GM21528 (cell line): ENCODE measurements at regions not wholly inside any gene's neighbourhood (a gene's known extent, or its start where the extent isn't known, plus 50 kb on each side); places are given as distances from the start of the nearest gene placed in this dataset.

Experiments
- ATAC-seq: cut with Tn5 transposase; IDR thresholded peaks from one replicate; pipeline ENCODE4 v1.9.1; 2021; ENCODE audit warnings: mild to moderate bottlenecking, moderate library complexity; ENCODE audit not compliant: unreplicated experiment, low FRiP score

DNA sequence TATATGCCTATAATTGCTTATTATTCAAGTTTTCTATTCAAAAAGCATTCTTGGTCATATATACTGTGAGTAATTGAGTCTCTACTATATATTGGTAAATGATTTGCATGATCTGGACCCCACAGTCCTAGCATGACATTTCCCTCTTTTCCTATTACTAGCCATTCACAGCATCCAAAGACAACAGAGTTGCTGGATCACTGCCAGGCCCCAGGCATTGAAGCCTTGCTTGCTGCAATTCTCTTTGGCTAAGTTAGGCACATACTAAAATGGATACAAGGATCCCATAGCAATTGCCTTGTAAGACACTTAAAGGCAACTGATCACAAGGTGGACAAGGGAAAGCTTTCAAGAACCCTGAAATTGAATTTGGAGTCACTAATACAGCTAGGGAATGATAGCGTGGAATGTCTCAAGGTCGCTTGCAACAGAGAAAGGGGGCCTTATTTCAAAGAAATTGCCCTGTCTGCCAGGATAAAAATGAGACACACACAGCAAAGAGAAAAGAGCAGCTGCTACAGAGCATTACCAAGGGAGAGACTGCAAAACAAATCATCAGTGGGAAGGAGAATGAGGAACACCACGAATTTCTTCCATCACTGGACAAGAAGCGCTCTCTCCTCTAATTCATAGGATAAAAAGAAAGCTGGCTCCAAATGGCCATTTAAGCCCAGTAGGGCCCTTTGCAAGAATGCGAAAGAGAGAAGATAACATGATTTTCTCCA lies 77.1 kb upstream of the EPHA4 start:
- ATAC-seq = no peak

DNA sequence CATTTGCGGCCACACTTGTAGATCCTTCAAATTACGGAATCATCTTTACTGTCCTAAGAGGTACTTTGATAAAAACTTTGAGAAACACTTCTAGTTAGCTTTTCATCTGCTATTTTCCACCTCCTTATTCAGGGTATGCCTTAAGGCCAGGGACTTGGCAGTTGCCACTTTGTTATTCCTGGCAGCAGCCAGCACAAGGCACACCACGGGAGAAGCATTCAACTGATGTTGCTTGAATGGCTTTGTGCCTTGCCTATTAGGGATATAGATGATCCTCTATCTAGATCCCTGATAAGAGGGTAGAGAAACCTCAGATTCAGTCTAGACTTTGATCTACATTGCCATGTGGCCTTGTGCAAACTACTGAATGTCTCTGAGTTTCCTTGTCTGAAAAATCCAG lies 70.3 kb upstream of the EPHA4 start:
- ATAC-seq = no peak

DNA sequence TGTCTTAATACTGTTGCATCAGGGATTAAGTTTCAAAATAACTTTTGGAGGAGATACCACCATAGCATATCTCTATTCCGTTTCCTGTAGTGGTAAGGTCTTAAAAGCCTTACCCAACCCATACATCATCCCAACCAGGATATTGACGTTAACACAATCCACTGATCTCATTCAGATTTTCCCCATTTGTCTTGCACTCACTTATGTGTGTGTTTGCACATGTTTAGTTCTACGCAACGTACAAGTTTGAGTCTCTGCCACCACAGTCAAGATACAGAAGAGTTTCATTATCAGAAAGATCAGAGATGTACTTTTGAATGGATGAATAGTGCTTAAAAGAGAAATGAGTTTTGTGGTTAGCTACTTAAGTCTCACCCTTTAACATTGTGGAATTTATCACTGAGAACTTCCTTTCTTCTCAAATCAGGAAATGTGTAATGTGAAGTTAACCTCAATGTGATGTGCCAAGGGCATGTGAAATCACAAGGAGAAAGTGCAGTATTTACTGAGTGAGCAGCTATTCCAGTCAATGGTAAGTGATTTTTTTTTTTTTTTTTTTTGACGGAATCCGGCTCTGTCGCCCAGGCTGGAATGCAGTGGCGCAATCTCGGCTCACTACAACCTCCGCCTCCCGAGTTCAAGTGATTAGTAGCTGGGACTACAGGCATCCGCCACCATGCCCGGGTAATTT lies 69.2 kb upstream of the EPHA4 start:
- no peak for ATAC-seq

DNA sequence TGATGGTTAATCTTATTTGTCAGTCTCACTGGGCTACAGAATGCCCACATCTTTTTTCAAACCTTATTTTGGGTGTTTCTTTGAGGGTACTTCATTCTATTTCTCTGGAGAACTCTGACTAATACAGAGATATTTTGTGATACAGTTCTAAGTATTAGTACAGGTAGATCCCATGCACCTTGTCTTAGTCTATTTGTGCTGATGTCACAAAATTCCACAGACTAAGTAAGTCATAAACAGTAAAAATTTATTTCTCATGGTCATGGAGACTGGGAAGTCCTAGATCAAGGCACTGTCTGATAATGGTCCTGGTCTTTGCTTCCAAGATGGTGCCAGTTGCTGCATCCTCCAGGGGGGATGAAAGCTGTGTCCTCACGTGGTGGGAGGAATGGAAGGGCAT lies 68.6 kb upstream of the EPHA4 start:
- ATAC-seq = no peak

DNA sequence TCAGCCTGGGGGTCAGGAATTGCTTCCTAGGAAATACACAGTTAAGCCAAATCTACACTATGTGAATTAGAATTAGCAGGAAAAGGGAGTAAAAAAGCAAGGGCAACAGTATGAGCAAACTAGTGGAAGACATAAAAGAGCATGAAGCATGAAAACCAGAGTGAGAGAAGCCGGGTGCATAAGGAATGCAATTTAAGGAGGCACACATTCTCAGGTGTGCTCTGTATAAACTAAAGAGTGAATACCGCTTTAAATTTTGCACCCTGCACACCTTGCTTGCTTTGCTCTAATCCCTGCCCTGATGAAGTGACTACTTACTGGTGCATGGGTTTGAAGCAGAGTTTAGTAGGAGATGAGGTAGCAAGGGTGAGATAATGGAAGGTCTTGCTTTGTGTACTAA lies 65.7 kb upstream of the EPHA4 start:
- no peak for ATAC-seq

DNA sequence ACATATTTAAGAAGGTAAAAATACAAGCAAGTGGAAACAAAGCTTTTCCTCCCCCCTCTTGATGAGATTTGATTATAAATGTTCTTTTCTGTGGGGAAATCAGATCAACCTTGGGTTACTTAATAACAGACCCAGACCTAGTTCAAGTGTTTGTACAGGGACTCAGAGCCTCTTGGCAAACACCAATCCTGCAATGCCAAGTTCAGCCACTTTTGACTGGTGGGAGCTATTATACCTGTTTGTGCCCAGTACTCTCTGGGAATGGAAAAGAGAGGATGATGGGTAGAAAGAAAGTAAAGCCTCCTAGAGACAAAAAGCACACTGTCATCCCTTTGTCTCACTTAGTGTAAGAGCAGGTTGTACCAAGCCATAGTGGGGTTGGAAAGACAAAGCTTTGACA lies 63.8 kb upstream of the EPHA4 start:
- no peak for ATAC-seq

DNA sequence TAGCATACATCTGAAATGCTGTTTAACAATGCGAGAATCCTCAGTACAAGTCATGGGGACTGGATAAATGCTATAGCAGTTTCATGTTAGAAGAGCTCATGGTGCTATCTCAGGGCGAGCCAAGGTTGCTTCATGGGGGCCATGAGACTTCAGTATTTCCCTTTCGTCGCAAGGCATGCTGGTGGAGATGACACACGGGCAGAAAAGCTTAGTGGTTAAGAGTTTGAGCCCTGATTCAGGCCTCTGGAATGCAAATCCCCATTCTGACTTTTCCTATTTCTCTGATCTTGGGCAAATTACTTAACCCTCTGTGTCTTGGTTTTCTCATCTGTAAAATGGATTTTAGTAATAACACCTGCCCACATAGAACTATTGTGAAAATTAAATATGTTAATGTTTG lies 57.4 kb upstream of the EPHA4 start:
- ATAC-seq = no peak

DNA sequence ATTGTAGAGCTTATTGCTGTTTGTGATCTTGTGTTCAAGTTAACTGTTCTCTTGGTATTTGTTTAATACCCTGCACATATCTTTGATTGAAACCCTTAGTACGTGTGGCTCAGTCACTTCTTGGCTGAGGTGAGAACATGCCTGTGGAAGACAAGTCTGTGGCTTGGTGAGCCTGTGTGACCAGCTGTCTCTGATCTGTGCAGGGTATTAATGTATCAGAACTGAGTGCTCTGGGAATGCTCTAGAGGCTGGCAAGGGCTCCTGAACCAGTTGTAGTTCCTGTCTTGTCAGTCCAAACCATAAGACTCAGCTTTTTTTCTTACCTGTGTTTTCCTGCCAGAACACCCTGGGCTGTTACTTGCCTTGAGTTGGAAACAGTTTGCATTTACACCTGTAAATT lies 52.4 kb upstream of the EPHA4 start:
- ATAC-seq = no peak
